Thyroid gland (tissue), 4 donors: ENCODE measurements at regions not wholly inside any gene's neighbourhood (a gene's known extent, or its start where the extent isn't known, plus 50 kb on each side); places are given as distances from the start of the nearest gene placed in this dataset.
"Not testable (repeated sequence)": the region's sequence is repeated elsewhere in the genome, so short reads cannot be mapped to it uniquely, and the experiment has no call there.

Source experiments
- DNase-seq, 2 donors: peaks; one replicate each; pipeline ENCODE4 v3.0.0-alpha.2; 2019
- H3K27ac ChIP-seq, 3 donors: fragments of 200-600 bp; sonication (generic); 1 replicate in 2 of 3; 2 replicates in 1 of 3; pipeline ENCODE4 v1.5.1; 2016 to 2019; ENCODE audit warnings: mild to moderate bottlenecking in 1 of 3, moderate library complexity in 1 of 3
- H3K27me3 ChIP-seq: fragments of 200-600 bp; sonication (generic); one replicate; pipeline ENCODE4 v1.5.1; 2019
- H3K36me3 ChIP-seq, 2 donors: fragments of 200-600 bp; sonication (generic); one replicate each; pipeline ENCODE4 v1.5.1; 2016 to 2019
- H3K4me1 ChIP-seq, 2 donors: fragments of 200-600 bp; sonication (generic); one replicate each; pipeline ENCODE4 v1.5.1; 2017 to 2019
- H3K4me3 ChIP-seq, 3 donors: fragments of 200-600 bp; sonication (generic); replicated peaks in 1 of 3; 1 replicate in 2 of 3; 2 replicates in 1 of 3; pipeline ENCODE4 v1.5.1; 2016; ENCODE audit warnings: mild to moderate bottlenecking in 1 of 3
- H3K9me3 ChIP-seq: fragments of 200-600 bp; sonication (generic); one replicate; pipeline ENCODE4 v1.5.1; 2017
- POLR2A ChIP-seq, 2 donors: fragments of 450-650 bp; IDR thresholded peaks; one replicate each; pipeline ENCODE4 v1.6.1; 2017; ENCODE audit warnings: antibody characterized with exemption in 2 of 2, mild to moderate bottlenecking in 2 of 2, moderate library complexity in 1 of 2
- WGBS, 2 donors: methylation state at CpG; one replicate each; pipeline ENCODE4 v1.1.5; 2017; 5-methylcytosine and 5-hydroxymethylcytosine counted together
- intact Hi-C: fragments of 100-400 bp; cut with DNase I; formaldehyde crosslinking; loops from one replicate; pipeline ENCODE4 v1.15.1; 2023
- TF ChIP-seq, protein P1 (sequence below), 6 experiments: fragments of 200-600 bp in 3 of 6; fragments of 450-650 bp in 3 of 6; sonication (generic) in 3 of 6; IDR thresholded peaks; one replicate each; pipeline ENCODE4 v1.5.1; 2016 to 2019; ENCODE audit warnings: antibody characterized with exemption in 6 of 6, mild to moderate bottlenecking in 2 of 6, inconsistent platforms in 1 of 6, moderate library complexity in 1 of 6

GRCh38 chrX:113510586-113510985 lies 670.0 kb upstream of the AMOT start:
- Histone ChIP-seq H3K4me3 (no peak overlapping the region), H3K27me3 (no peaks in the 10 kb centered on the region), H3K9me3 (no peaks in the 10 kb centered on the region), H3K4me1 (no peaks in the 10 kb centered on the region), H3K36me3 (no peaks in the 10 kb centered on the region), H3K27ac (no peak overlapping the region)
- no peak for TF ChIP-seq POLR2A (IDR thresholded peaks at IDR 0.05)
- TF ChIP-seq, protein P1, sequence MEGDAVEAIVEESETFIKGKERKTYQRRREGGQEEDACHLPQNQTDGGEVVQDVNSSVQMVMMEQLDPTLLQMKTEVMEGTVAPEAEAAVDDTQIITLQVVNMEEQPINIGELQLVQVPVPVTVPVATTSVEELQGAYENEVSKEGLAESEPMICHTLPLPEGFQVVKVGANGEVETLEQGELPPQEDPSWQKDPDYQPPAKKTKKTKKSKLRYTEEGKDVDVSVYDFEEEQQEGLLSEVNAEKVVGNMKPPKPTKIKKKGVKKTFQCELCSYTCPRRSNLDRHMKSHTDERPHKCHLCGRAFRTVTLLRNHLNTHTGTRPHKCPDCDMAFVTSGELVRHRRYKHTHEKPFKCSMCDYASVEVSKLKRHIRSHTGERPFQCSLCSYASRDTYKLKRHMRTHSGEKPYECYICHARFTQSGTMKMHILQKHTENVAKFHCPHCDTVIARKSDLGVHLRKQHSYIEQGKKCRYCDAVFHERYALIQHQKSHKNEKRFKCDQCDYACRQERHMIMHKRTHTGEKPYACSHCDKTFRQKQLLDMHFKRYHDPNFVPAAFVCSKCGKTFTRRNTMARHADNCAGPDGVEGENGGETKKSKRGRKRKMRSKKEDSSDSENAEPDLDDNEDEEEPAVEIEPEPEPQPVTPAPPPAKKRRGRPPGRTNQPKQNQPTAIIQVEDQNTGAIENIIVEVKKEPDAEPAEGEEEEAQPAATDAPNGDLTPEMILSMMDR (IDR thresholded peaks at IDR 0.05) = no peak
- intact Hi-C loops = no loop called here
- WGBS, 2 donors = 60 to 89% methylated on average over 1 of the region's 1 CpG
- DNase-seq = no peak

GRCh38 chrX:113492895-113493294 lies 652.3 kb upstream of the AMOT start:
- intact Hi-C loops = no loop called here
- no peaks in the 10 kb centered on the region for H3K27me3 ChIP-seq
- no peak overlapping the region for H3K4me3 ChIP-seq
- no peaks in the 10 kb centered on the region for H3K4me1 ChIP-seq
- H3K27ac ChIP-seq = no peak overlapping the region
- no peaks in the 10 kb centered on the region for H3K9me3 ChIP-seq
- no peaks in the 10 kb centered on the region for H3K36me3 ChIP-seq
- TF ChIP-seq, protein P1 (IDR thresholded peaks at IDR 0.05) = no peak
- TF ChIP-seq POLR2A (IDR thresholded peaks at IDR 0.05) = no peak
- DNase-seq = no peak

- no peak for DNase-seq
- intact Hi-C loops = no loop called here
- Histone ChIP-seq H3K36me3 (no peaks in the 10 kb centered on the region), H3K27ac (no peak overlapping the region), H3K27me3 (no peaks in the 10 kb centered on the region), H3K4me1 (no peaks in the 10 kb centered on the region), H3K4me3 (no peak overlapping the region), H3K9me3 (no peaks in the 10 kb centered on the region)
- TF ChIP-seq POLR2A (IDR thresholded peaks at IDR 0.05) = no peak
- TF ChIP-seq, protein P1 (IDR thresholded peaks at IDR 0.05) = no peak
- 66 to 69% methylated on average over 3 of the region's 3 CpGs for WGBS, 2 donors
Measured at GRCh38 chrX:113473418-113473817, 632.8 kb upstream of the AMOT start.

- H3K4me1 ChIP-seq, H3K27me3 ChIP-seq, H3K4me3 ChIP-seq, DNase-seq, H3K9me3 ChIP-seq, H3K27ac ChIP-seq, H3K36me3 ChIP-seq, intact Hi-C loops: not testable (repeated sequence)
- WGBS, 2 donors = 73 to 84% methylated on average over 5 of the region's 5 CpGs
Measured at GRCh38 chrX:113473015-113473414, 632.4 kb upstream of the AMOT start.

DNA sequence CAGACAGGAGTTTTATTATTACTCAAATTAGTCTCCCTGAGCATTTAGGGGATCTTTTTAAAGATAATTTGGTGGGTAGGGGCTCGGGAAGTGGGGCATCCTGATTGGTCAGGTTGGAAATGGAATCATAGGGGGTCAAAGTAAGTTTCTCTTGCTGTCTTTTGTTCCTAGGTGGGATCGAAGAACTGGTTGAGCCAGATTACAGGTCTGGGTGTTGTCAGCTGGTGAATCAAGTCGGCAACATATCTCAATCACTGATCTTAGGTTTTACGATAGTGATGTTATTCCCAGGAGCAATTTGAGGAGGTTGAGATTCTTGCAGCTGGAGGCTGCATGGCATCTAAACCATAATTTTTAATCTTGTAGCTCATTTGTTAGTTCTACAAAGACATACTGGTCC lies 629.5 kb upstream of the AMOT start:
- intact Hi-C loops = no loop called here

More for the DNA sequence above, 629.5 kb upstream of the AMOT start:
- no peak for DNase-seq
- no peak for TF ChIP-seq POLR2A (IDR thresholded peaks at IDR 0.05)
- TF ChIP-seq, protein P1 (IDR thresholded peaks at IDR 0.05) = no peak
- H3K4me3 ChIP-seq = no peak overlapping the region
- H3K9me3 ChIP-seq = no peaks in the 10 kb centered on the region
- 60 to 66% methylated on average over 4 of the region's 4 CpGs for WGBS, 2 donors
- H3K36me3 ChIP-seq = no peaks in the 10 kb centered on the region
- H3K27ac ChIP-seq = no peak overlapping the region
- no peaks in the 10 kb centered on the region for H3K27me3 ChIP-seq
- no peaks in the 10 kb centered on the region for H3K4me1 ChIP-seq
